Activated CD4-positive, alpha-beta memory T cell treated with anti-CD3 and anti-CD28 coated beads for 36 hours (primary cell): ENCODE measurements at regions not wholly inside any gene's neighbourhood (a gene's known extent, or its start where the extent isn't known, plus 50 kb on each side); places are given as distances from the start of the nearest gene placed in this dataset.

ENCODE experiments used
- CTCF ChIA-PET: fragments of 350-600 bp; sonication (Branson Sonifier 250); formaldehyde crosslinking; loops from one replicate; lab custom pipeline; 2021; ENCODE audit warnings: antibody characterized with exemption, inconsistent platforms; lab: Charles Lee
- POLR2A ChIA-PET: fragments of 350-600 bp; sonication (Branson Sonifier 250); formaldehyde crosslinking; loops from one replicate; lab custom pipeline; 2021; ENCODE audit warnings: antibody characterized with exemption; lab: Charles Lee
- DNase-seq: peaks from one replicate; pipeline ENCODE4 v3.0.0-alpha.2; 2020
- H3K27ac Mint-ChIP-seq: one replicate; pipeline ENCODE4 v1.8.0; 2021; ENCODE audit warnings: mixed read lengths
- H3K27me3 Mint-ChIP-seq: one replicate; pipeline ENCODE4 v1.8.0; 2021; ENCODE audit warnings: mixed read lengths
- H3K36me3 Mint-ChIP-seq: one replicate; pipeline ENCODE4 v1.8.0; 2021; ENCODE audit warnings: mixed read lengths
- H3K4me1 Mint-ChIP-seq: one replicate; pipeline ENCODE4 v1.8.0; 2021; ENCODE audit warnings: low read depth, mixed read lengths
- H3K4me3 Mint-ChIP-seq: one replicate; pipeline ENCODE4 v1.8.0; 2021; ENCODE audit warnings: mild to moderate bottlenecking, mixed read lengths
- H3K9me3 Mint-ChIP-seq: one replicate; pipeline ENCODE4 v1.8.0; 2021; ENCODE audit warnings: mixed read lengths
- intact Hi-C: fragments of 100-400 bp; cut with micrococcal nuclease; formaldehyde crosslinking; loops from one replicate; pipeline ENCODE4 v1.15.1; 2023

- H3K9me3 Mint-ChIP-seq = no peaks in the 10 kb centered on the region
- H3K27ac Mint-ChIP-seq = no peak overlapping the region
- no peak for DNase-seq
These were observed 50.8 kb upstream of the ANP32A start for GRCh38 chr15:68871507-68871906.

GRCh38 chr15:68874788-68875187, 54.1 kb upstream of the ANP32A start:
- Mint-ChIP-seq H3K4me3 (no peak overlapping the region), H3K27me3 (peaks cover 19% of the 10 kb centered on the region), H3K4me1 (peaks cover 4% of the 10 kb centered on the region), H3K9me3 (no peaks in the 10 kb centered on the region), H3K36me3 (no peaks in the 10 kb centered on the region), H3K27ac (no peak overlapping the region)
- CTCF ChIA-PET = interaction anchor here (0.7 to 4.6 kb wide), 31 partner anchors 11 to 568 kb away, joined by 3 to 58 read pairs (median 8); no protein-coding TSS in a partner anchor
- intact Hi-C loops = loop anchor here (1.0 to 5.0 kb wide), 3 partner anchors 144 to 322 kb away; no protein-coding TSS in a partner anchor
- DNase-seq = no peak
- POLR2A ChIA-PET = no interaction called here

More at GRCh38 chr15:68871507-68871906, 50.8 kb upstream of the ANP32A start:
- H3K27me3 Mint-ChIP-seq = peaks cover 13% of the 10 kb centered on the region
- no peaks in the 10 kb centered on the region for H3K36me3 Mint-ChIP-seq
- intact Hi-C loops = no loop called here
- CTCF ChIA-PET = interaction anchor here (1.2 to 1.3 kb wide), 3 partner anchors 140 to 322 kb away, joined by 3 to 5 read pairs (median 5); no protein-coding TSS in a partner anchor
- H3K4me1 Mint-ChIP-seq = peaks cover 4% of the 10 kb centered on the region
- POLR2A ChIA-PET = interaction anchor here (0.7 kb wide), 1 partner anchor 17 kb away, joined by 3 read pairs; no protein-coding TSS in a partner anchor
- no peak overlapping the region for H3K4me3 Mint-ChIP-seq

- Mint-ChIP-seq H3K4me3 (no peak overlapping the region), H3K9me3 (no peaks in the 10 kb centered on the region), H3K27me3 (peaks cover 19% of the 10 kb centered on the region), H3K36me3 (no peaks in the 10 kb centered on the region), H3K27ac (no peak overlapping the region), H3K4me1 (peaks cover 4% of the 10 kb centered on the region)
- DNase-seq = peak; percentile 92
- intact Hi-C loops = loop anchor here (1.0 to 5.0 kb wide), 5 partner anchors 50 to 323 kb away; no protein-coding TSS in a partner anchor
- POLR2A ChIA-PET = no interaction called here
- CTCF ChIA-PET = interaction anchor here (0.7 to 4.6 kb wide), 51 partner anchors 8 to 569 kb away, joined by 3 to 58 read pairs (median 5); no protein-coding TSS in a partner anchor
These were observed 54.8 kb upstream of the SPESP1 start for GRCh38 chr15:68875377-68876116.

- intact Hi-C loops = loop anchor here (5.0 kb wide), 2 partner anchors 205 to 325 kb away; no protein-coding TSS in a partner anchor
- DNase-seq = no peak
- no peak overlapping the region for H3K27ac Mint-ChIP-seq
- no peak overlapping the region for H3K4me3 Mint-ChIP-seq
- ChIA-PET CTCF (interaction anchor here (3.5 to 4.6 kb wide), 6 partner anchors 49 to 328 kb away, joined by 10 to 58 read pairs (median 35); no protein-coding TSS in a partner anchor), POLR2A (no interaction called here)
- peaks cover 22% of the 10 kb centered on the region for H3K27me3 Mint-ChIP-seq
- peaks cover 4% of the 10 kb centered on the region for H3K4me1 Mint-ChIP-seq
- no peaks in the 10 kb centered on the region for H3K9me3 Mint-ChIP-seq
- H3K36me3 Mint-ChIP-seq = no peaks in the 10 kb centered on the region
These were observed 52.7 kb upstream of the SPESP1 start for GRCh38 chr15:68877626-68878025.

GRCh38 chr15:68880382-68880781, 49.9 kb upstream of the SPESP1 start:
- Mint-ChIP-seq H3K9me3 (no peaks in the 10 kb centered on the region), H3K4me3 (no peak overlapping the region), H3K36me3 (no peaks in the 10 kb centered on the region), H3K27ac (no peak overlapping the region), H3K27me3 (peaks cover 14% of the 10 kb centered on the region), H3K4me1 (peaks cover 4% of the 10 kb centered on the region)
- CTCF ChIA-PET = interaction anchor here (1.9 kb wide), 1 partner anchor 207 kb away, joined by 8 read pairs; no protein-coding TSS in a partner anchor
- DNase-seq = no peak
- intact Hi-C loops = no loop called here
- POLR2A ChIA-PET = no interaction called here
